SHP77 treated with DMSO at 0.1 percent for 48 hours (cell line): ENCODE measurements at regions not wholly inside any gene's neighbourhood (a gene's known extent, or its start where the extent isn't known, plus 50 kb on each side); places are given as distances from the start of the nearest gene placed in this dataset.

ENCODE experiments used
- DNase-seq: peaks from one replicate; lab custom pipeline; 2025; lab: John Stamatoyannopoulos, UW

DNA sequence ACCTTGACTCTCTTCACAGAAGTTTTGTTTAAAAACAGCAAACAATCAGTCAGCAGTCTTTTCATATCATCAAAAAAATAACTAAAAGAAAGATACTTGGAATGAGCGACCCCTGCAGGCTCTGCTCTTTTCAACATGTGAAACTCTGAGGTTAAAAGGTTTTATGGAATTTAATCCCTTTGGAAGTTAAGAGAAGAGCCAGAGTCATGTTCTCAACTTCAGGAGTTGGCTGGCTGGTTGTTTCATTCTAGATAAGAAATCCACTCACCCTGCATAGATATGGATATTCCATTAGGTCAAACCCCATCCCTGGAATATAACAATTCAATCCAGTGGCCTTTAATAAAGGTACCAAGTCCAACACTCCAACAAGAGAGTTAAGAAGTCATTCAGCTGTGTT lies 115.6 kb upstream of the RMDN2 start:
- no peak for DNase-seq

- no peak for DNase-seq
Observed at GRCh38 chr2:37809931-37810570, 115.0 kb upstream of the RMDN2 start.

DNA sequence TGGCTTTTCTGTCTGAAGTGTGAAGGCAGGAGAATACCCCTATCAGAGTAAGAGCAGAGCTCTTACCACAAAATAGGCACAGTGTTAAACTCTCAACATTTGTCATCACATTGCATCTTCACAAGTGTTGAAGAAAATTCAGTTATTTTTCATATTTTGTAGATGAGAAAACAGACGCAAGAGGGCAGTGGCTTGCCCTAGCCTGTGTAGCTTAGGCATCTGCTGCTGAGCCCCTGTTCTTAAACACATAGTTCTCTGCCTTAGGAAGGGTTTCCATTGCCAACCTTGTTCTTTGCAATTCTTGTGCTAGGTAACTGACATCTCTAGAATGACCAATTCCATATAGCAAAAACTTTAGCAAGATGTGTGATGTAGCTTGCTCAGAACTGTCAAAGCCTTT lies 112.7 kb upstream of the RMDN2 start:
- no peak for DNase-seq

DNA sequence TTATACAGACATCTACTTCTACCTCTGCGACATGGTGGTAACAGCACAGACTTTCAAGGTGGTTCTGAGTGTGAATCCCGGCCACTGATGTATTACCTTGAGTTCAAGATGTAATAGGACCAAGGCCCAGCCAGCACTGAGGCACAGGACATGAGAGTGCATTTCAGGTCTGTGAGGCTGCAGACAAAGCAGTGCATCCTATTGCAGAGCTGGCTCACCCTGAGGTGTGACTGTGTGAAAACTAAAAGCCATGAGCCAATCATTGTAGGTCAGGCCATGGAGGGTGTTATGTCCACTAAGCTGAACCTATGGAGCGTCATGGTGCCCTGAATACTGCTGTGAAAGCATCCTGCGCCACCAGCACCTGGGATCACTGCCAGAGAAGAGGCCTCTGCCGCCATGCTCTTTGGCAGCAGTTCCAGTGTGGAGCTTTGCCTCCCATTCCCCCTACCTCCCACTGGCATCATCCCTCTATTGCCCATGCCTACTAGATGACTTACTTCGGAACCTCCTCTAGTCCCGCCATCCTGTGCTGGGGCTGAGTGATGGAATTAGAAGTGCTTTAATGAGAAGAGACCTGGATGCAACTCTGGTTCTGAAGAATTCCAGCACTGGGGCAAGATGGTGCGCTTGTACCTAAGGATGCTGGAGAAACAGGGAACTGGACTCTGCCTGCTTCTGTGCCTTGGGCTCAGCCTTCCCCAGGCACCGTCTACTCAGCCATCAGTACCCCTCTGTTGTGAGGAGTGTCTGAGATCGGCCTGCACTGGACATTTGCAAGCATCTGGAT lies 112.0 kb upstream of the RMDN2 start:
- DNase-seq, result no peak

- no peak for DNase-seq
Observed at GRCh38 chr2:37816036-37816435, 109.1 kb upstream of the RMDN2 start.

- DNase-seq, result no peak
Observed at GRCh38 chr2:37816686-37817085, 108.4 kb upstream of the RMDN2 start.

GRCh38 chr2:37819186-37819585 lies 105.9 kb upstream of the RMDN2 start:
- no peak for DNase-seq

GRCh38 chr2:37820471-37820986 lies 104.6 kb upstream of the RMDN2 start:
- no peak for DNase-seq

GRCh38 chr2:37825586-37825985 lies 99.5 kb upstream of the RMDN2 start:
- DNase-seq, result no peak

- DNase-seq, result no peak
Observed at GRCh38 chr2:37826611-37827010, 98.5 kb upstream of the RMDN2 start.

DNA sequence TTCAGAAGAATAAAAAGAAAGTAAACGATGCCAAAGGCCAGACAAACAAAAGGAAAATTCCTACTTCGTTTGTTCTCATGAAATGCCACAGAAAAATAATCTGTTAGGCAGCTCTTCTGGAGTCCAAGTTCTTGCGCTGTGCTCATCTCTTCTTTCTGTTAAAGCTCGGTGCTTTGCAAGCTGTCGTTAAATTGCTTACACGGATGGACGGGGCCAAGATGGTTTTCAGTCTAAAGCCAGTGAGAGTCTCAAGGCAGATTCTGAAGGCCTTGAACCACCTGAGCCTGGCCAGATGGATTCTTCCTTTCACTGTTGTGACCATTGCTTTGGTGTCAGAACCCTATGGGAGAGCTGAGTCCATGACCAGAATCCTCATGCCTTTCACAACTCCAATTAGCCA lies 97.6 kb upstream of the RMDN2 start:
- no peak for DNase-seq

DNA sequence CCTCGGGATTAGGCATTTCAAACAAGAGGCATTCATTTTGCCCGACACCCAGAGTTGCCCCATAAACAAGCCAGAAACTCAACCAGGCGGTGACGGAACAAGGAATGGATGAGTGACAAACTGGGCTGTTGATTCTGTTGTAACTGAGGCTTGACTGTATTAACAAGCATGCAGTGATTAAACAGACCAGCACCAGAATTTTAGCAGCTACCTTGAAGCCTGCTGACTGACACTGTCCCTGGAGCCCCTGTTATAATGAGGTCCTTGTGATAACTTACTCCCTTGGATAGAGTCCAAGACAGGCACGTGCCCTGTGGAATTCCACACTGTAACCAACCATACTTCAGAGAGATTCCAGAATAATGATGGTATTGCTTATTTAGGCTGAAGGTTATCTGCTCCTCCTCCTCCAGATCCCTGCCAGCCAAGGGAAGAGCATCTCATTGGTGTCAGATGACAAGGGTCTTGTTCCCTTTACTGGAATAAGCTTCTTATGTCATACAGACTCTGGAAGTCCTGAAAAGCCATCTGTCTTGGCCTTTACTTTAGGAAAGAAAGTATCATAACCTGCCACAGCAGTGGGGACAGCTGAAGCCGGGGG lies 97.1 kb upstream of the RMDN2 start:
- peak; percentile 37 for DNase-seq

- no peak for DNase-seq
Observed at GRCh38 chr2:37829202-37829601, 95.9 kb upstream of the RMDN2 start.

DNA sequence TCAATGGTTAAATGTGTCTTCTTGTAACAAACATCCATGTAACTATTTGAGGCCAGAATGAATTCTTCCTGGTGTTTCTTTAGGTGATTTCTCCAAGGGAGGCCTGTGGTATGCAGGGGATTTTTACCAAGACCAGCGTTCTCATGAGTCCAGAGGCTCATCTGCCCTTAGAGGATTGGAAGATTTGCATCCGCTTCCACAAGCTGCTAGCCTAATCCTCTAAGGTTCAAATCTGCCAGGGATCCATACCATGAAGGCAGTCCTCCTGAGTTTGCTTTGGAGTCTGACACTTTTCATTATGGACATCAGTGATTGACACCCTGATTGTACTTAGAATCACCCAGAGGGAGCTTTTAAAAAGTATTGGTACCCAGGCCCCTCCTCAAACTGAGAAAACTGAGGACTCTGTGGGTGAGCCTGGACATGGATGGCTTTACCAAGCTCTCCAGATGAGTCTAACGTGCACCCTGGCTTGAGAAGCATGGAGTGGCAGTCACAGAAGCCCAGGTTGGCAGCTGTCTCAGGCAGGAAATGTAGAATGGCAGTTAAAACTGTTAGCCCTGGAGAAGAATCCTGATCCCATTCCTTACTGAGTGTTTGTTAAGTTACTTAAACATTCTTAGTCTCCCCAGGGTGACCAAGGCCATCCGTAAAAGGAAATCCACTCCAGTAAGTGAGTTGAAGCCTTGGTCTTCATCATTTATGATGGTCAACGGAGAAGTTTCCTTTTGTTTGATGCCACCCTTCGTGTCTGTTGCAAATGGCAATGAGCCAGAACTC lies 95.3 kb upstream of the RMDN2 start:
- no peak for DNase-seq

DNA sequence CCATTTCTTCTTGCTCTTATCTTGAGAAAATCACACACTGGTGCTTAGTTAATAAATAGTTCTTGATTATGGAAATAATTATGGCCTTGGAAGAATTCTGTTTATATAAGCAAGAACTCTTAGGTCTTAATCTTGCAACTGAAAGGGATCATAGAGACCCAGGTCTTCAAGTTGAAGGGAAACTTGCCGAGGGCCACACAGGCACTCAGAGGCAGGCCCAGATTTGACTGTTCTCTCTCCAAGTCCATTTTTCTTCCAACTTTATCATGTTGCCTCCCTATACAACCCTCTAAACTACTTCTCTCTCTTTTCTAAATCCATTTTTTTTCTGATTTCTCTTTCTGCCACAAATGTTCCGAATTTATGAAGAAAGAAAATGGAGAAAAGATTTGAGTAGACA lies 94.5 kb upstream of the RMDN2 start:
- DNase-seq, result no peak

GRCh38 chr2:37831081-37831780 lies 93.9 kb upstream of the RMDN2 start:
- DNase-seq, result no peak

DNA sequence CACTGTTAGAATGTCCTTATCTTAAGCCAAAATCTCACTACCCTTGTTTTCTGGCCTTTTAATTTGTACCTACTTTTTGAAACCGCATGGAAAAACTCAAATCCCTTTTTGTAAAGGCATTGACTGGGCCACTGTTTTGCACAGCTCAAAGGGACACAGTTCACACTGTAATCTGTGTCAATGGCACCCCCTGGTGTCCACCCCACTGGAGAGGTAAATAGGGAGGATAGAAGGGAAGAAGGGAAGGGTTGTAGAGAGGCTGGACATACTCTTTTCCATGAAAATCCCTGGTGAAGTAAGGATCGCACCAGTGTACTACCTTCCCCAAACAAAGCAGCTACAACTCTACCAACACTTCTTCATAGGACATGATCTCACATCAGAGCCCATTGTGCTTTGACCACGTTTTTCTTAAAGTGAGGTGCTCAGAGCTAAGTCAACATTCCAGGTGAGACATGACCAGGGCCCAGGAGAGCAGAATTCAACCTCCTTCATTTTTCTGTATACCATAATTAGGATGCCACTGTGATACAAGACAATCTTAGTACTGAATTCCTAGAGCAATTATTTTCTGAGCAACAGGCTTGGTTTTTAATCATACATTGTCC lies 92.4 kb upstream of the RMDN2 start:
- DNase-seq, result peak; percentile 63

DNA sequence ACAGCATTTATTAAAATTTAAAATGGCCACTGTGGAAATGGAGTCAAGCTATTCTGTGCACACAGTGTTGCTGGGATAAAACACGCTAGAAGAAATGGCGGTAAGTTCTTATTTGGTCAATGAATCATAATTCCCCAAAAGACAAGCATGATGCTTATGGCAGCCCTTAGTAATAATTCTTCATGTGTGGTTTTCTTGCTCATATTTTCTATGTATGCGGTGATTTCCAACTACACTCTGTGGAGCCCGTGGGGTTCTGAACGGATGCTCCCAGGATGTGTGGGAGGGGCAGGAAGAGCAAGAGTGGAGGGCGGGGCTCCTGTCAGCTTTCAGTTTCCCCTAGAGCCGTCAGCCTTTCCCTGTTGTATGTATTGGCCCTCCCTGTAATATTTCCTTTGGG lies 91.7 kb upstream of the RMDN2 start:
- DNase-seq, result no peak

DNA sequence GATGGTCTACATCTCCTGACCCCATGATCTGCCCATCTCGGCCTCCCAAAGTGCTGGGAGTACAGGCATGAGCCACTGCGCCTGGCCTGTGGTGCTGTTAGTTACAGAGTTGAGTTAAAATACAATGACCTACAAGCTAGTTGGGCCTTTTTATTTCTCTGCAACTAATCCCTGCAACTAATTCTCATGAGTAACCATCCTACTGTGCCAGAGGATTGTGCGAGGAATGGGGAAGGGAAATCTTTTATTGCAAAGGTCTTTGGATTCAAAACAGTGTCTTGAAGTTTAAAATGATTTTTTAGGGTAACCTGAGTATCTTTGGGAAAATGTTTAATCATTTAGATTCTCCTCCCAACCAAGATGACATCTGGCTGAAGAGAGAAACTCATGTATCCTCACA lies 88.8 kb upstream of the RMDN2 start:
- no peak for DNase-seq

DNA sequence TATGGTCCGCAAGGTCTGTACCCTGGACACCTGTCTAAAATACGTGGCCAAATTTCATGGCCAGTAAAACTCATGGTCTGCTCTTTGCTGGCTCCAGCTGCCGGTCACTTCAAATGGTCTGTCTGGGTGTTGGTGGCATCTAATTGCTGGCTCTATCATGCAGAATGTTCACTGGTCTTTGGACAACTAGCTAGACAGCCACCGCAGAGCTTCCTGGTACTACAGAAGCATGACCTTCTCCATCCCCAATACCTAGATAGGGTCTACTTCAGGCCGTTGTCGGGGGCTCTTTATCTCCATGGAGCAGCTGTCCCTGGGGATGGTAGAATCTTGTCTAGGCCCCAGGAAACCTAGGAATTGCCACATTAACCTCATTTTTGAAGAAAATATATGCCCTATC lies 88.4 kb upstream of the RMDN2 start:
- DNase-seq, result no peak

- no peak for DNase-seq
Observed at GRCh38 chr2:37837628-37838328, 87.3 kb upstream of the RMDN2 start.
